ENCODE measurements at regions not wholly inside any gene's neighbourhood (a gene's known extent, or its start where the extent isn't known, plus 50 kb on each side); places are given as distances from the start of the nearest gene placed in this dataset.

DNA sequence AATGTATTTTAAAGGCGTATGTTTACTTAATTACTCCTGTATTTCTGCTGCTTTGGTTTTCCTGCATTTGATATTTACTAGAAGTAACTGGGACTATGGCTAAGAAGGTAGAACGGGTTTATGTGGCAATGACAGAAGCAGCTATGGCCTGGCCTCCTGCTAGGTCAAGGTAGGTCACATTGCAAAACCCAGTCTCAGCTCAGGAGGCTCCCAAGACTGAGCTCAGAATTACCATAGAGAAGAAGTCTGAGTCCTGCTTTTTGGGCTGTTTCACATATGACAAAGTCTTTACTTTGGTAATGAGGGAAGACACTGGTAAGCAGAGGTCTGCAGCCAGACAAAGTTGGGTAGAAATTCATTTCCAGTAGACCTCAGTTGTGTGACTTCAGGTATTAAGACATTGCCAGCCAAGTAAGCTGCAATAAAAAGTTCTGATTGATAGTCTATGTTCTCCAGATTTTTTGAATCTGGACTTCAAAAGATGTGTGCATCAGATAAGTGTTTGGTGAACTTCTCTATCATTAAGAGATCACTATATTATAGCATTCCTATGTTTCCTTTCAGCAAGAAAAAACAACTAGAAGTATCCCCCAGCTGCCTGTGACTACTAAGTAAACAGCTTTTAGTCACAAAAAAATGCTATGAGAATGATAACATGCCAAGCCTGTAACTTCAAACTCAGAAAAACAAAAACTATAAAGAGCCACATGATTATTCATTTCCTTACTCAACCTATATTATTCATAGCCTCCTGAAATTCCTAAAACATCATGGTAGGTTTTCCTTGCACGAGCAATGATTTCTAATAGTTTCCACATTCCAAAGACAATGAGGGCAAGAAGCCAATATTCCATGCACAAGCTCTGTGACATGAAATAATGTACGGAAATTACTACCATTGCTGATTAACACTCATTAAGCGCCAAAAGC lies 312.3 kb downstream of the HAO1 start:
- no peak for DNase-seq (ENCODE audit: low read depth in 2 of 2)

DNA sequence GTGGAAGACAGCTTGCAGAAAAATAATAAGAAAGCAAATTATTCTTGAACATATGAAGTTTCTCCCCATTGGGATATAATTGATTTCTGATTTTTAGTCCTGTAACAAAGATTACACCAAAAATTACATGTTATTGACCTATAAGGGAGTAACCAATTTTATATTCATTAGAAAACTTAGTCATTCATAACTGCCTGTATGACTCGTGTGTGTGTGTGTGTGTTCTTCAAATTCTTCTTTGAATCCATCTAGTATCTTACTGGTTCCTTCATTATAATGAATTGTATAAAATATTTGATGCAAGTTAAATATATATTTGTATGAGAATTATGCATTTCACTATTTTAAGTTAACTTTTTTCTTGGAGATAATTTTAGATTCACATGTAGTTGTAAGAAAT lies 310.4 kb downstream of the HAO1 start:
- DNase-seq (ENCODE audit: low read depth in 2 of 2), result no peak

DNA sequence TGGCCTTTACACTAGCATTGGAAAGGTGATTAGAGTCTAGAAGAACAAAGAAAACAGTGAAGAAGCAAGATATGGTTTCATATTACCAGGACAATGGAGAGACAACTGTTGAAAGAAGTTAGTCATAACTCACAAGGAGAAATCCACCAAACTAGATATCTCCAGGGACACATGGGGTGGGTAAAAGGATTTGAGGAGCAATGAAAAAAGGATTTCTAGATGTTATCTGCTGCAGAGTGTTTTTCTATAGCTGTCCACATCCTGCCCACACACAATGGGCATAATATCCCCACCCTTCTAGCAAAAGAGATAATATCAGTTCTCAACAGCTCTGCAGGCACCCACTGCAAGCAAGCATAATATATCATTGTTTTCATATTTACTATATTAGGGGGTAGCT lies 303.1 kb downstream of the HAO1 start:
- no peak for DNase-seq (ENCODE audit: low read depth in 2 of 2)

DNA sequence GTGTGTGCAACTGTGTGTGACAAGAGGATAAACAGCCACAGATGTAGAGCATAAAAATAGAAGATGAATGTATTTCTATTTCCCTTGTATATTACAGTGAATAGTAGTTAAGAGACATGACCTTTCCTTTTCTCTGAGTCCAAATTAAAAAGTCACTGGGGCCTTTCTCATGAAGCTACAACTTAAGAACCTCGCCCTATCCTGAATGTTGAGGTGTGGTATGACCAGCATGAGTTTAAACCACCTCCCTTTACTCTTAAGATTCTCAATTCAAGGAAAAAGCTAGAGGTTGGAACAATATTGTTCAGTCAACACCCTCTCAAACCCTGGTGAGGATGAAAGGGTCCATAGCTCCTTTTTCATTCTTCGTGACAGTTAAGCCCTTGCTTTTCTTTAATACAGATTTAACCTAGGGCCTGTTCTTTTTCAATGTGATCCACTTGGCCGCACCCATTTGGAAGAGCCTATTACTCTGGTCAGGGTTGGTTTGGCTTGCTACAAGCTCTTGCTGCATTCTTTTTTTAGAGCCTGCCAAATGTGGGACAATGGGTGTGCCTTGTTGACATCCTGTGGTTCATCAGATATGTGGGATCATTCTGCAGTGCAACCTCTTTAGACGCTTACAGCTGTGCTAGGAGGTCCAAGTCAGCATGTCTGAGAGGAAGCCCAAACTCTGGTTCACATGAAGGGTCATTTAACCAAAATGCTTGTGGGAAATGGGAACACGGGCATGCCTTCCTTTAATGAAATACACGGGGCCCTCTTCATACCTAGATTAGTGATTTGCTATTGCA lies 290.0 kb downstream of the HAO1 start:
- no peak for DNase-seq (ENCODE audit: low read depth in 2 of 2)

DNA sequence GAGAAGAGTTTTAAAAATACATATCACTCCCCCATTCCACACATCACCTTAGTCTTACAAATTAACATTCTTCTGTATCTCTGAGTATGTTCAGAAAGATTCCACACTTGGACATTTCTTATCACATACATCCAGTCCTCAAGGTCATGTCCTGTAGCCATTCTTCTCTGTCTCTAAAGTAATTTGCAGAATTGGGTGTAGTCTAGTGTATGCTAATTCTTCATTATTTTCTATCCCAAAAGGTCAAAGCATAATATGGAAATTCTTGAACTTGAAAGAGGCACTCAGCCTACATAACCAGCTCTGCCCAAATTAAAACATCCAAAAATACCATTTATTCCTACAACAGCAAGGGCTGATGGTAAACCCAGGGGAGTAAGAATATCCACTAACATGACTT lies 286.0 kb downstream of the HAO1 start:
- DNase-seq (ENCODE audit: low read depth in 2 of 2), result no peak

DNA sequence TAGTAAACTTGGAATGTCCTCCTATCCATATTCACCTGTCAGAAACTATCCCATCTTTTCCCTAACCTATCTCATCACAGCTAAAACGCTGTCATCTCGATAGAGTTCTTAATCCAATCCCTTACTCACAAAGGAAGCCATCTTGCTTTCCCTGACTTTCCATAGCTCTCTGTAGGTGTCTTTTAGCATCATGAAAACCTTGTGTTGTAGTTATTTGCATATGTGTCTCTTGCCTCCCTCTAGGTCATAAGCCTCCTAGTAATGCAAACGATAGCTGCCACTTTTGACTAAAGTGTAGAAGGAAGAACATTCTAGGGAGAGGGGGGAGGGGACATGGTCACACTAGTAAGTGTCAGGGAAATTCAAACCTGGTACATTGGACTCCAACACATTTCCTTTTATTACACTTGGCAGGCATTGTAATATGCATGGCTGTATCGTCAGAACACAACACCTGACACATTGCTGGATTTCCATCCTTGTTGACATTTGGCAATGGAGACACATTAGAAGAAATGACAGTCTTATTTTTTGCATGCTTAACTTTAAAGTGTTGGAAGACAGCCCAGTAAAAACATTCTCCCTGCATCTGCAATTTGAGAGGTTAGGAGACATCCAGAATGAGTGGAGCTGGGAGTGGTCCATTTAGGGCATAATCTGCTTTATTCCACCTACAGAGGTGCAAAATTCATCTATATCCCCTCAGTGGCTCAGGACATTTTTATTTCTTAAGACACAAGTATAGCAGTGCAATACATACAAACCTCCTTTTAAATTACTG lies 283.4 kb downstream of the HAO1 start:
- no peak for DNase-seq (ENCODE audit: low read depth in 2 of 2)

DNA sequence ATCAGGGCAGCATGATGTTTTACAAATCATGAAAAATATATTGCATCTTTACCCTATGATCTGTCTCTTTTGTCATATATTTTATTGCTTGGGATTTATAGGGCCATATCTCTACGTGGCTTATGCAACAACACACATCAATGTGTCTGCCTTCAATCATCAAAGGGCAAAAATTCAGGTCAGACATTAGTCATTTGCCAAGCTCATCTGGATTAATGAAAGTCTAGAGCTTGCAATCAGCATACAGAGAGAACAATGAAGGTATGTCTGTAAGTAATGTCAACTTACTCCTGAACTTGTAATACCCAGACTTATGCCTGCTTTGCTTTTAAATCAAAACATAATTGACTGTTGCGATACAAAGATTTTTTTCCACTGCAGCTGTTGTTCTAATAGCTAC lies 282.7 kb downstream of the HAO1 start:
- no peak for DNase-seq (ENCODE audit: low read depth in 2 of 2)

DNA sequence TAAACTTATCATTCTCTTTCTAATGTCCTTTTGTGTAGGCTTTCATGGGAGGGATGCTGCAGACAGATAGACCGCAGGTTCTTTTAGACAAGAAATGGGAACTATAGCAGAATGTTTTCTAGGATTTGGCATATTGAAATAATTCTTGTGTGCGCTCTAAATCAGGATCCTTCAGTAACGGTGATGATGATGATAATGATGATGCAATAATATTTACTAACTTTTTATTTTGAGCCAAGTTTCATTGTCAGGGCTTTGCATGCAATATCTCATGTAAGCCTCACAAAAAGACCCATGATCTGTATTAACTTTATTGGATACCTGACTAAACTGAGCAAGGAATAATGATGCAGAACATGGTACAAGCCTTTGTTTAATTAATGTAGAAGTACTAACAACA lies 280.1 kb downstream of the HAO1 start:
- no peak for DNase-seq (ENCODE audit: low read depth in 2 of 2)

DNA sequence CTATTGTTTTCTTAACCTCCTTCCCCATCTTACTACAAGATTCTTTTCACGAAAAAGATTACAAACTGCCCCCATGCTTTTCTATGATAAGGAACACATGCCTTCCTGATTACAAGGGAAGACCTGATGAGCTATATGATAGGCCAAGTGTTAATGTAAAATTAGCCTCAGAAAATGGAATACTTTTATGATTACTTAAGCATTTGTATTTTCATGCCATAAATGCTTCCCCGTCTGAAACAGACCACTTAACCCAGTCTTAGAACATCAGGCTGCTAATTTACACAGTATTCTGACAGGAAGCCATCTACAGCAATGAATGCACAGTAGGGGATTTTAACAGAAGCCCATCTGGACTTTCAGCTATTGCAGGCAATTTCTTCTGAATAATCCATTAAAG lies 274.9 kb downstream of the HAO1 start:
- DNase-seq (ENCODE audit: low read depth in 2 of 2), result no peak

DNA sequence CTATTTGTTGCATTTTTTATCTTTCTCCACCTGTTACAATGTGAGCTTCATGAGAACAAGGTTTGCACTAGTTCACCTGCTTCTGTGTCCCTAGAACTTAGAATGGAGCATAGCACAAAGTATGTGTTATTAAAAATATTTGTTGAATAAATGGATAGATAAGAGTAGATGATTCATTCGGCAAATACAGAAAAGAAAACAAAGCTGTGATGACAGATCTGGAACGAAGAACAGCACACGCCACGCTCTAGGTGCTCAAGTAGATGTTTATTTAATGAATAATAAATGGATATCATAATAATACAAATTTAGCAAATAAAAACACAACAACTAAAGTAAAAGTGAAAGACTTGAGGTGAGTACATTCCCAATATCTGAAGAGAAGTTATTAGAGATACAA lies 273.1 kb downstream of the HAO1 start:
- DNase-seq (ENCODE audit: low read depth in 2 of 2), result no peak

DNA sequence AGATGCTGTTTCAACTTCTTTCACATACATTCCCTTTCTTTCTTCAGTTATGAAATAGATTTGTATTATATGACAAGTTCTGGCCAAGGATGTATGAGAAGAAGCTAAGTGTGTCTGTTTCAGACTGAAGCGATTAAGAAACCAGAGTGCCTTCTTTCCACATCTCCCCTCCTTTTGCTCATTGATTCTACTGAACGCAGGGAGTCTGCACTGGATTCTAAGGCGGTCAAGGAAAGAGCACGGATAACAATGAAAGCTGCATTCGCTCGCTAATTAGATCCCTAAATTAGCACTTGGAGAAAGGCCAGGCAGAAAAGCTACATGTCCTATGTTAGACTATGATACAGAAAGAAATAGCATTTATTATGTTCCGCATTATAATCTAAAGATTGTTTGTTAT lies 267.7 kb downstream of the HAO1 start:
- DNase-seq (ENCODE audit: low read depth in 2 of 2), result no peak

DNA sequence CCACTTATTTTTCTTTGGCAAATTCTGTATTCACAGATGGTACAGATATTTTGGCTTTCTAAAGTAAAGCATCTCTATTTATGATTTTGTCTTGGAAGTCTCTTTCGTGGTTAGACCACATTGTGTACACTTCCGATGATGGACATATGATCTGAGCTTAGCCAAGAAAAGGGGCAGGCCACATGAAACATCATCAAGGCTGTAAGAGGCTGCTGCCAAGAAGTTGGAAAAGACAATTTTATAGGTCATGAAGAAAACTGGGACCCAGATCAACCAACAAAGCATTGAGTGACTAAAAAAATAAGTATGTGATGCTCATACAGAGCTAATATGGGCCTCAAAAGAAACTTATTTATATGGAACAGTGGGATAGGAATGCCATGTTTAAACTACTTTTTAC lies 266.4 kb downstream of the HAO1 start:
- no peak for DNase-seq (ENCODE audit: low read depth in 2 of 2)

DNA sequence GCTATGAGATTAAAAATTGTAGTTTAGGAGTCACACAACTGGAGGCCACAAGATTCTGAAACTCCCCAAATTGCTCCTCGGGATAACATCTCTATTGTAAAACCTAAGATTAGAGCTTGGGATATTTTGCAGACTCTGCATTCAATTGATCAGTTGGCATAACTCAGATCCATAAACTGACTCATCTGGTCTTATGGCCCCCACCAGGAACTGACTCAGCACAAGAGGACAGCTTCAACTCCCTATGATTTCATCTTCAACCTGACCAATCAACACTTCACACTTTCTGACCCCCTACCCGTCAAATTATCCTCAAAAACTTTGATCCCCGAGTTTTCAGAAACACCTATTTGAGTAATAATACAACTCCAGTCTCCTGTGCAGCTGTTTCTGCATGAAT lies 257.3 kb downstream of the HAO1 start:
- no peak for DNase-seq (ENCODE audit: low read depth in 2 of 2)

DNA sequence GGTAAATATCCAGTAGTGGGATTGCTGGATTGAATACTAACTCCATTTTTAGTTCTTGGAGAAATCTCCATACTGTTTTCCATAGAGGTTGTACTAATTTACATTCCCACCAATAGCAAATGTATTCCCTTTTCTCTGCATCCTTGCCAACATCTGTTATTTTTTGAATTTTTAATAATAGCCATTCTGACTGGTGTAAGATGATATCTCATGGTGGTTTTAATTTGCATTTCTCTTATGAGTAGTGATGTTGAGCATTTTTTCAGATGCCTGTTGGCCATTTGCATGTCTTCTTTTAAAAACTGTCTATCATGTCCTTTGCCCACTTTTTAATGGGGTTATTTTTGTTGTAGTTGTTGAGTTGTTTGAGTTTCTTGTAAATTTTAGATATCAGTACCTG lies 253.2 kb downstream of the HAO1 start:
- no peak for DNase-seq (ENCODE audit: low read depth in 2 of 2)

DNA sequence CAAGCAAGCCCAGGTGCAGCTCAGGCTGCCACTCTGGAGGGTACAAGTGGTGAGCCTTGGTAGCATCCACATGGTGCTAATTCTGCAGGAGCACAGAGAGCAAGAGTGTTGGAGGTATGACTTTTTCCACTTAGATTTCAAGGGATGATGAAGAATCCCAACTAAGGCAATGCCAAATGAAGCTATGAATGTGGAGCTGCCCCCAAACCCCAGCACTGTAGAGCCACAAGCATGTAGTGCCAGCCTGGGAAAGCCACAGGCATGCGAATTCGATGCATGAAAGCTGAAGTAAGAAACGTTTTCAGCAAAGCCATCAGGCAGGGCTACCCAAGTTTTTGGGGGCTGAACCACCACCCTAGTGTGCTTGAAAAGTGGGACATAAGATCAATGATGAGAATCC lies 251.1 kb downstream of the HAO1 start:
- no peak for DNase-seq (ENCODE audit: low read depth in 2 of 2)

DNA sequence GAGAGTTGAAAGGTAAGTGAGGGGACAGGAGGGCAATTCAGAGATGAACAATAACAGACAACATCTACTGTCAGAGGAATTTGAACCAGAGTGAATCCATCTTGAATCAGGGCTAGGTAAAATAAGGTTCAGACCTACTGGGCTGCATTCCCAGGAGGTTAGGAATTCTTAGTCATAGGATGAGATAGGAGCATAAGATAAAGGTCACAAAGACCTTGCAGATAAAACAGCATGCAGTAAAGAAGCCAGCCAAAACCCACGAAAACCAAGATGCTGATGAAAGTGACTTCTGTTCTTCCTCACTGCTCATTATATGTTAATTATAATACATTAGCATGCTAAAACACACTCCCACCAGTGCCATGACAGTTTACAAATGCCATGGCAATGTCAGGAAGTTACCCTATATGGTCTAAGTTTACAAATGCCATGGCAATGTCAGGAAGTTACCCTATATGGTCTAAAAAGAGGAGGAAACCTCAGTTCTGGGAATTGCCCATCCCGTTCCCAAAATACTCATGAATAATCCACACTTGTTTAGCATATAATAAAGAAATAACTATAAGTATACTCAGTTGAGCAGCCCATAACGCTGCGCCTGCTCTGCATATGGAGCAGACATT lies 248.5 kb downstream of the HAO1 start:
- DNase-seq (ENCODE audit: low read depth in 2 of 2), result no peak

DNA sequence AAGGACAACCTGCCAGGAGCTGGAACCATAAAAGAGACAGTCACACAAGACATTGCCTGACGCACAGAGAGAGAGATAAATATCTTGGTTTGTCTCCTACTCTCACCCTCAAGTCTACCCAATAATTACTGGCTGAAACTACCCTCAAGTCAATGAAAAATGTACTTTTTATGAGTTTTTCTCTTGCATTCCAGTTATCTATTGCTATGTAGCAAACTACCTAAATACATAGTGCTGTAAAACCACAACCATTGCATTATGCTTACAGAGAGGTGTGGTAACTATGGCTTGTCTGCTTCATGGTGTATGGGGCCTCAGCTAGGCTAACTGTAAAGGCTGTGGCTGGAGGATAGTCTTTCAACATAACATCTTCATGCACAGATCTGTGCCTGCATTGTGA lies 247.8 kb downstream of the HAO1 start:
- no peak for DNase-seq (ENCODE audit: low read depth in 2 of 2)

DNA sequence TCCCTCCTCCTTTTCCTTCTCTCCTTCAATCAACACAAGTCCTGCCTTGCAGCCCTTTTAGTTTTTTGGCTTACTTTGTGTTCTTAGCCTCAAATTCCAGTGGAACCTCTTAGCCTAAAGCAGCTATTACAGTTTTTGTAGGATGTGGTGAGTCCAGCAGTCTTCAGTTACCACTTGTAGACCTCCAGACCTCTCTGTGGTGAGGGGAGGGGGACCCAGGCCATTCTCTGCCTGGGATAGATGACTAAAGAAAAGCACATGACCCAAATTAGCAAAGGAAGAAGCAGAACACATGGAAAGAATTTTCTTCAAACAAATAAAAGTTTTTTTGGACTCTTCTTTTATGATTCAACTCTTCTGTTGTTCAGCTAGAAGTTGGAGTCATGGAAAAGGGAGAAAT lies 246.5 kb downstream of the HAO1 start:
- no peak for DNase-seq (ENCODE audit: low read depth in 2 of 2)

DNA sequence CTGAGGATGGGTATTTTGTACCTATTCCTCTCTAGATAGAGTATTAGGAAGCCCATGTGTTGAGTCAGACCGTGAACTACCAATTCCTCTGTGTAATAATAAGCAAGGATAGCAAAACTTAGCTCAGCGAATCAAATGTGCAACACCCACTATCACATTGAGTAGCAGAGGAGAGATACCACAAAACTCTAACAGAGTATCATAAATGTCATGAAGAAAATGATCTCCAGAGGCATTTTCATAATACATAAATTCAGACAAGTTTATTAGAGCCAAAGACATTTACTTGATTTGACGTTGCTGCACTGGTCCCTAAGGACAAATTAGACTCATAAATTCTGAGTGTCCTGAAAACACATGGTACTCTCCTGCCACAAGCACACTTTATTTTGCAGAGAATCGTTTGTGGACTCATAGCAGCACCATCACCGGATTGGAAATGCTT lies 245.2 kb downstream of the HAO1 start:
- no peak for DNase-seq (ENCODE audit: low read depth in 2 of 2)

DNA sequence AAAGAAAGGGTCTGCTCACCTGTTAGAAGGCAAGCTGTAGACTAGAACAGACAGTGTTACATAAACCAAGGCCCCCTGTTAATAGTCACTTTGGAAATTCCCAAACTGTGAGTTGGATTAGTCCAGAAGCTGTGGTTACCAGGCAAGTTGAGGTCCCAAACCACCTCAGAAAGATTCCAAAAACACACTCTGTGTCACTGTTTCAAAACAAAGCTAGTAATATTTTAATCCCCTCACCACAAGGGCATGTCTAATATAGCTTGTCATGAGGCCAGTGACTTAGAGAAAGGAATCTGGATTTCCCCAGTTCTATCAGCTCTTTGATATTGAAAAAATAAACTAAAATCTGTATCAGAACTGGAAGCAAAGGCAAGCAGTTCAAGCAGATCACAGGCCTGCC lies 244.6 kb downstream of the HAO1 start:
- no peak for DNase-seq (ENCODE audit: low read depth in 2 of 2)

DNA sequence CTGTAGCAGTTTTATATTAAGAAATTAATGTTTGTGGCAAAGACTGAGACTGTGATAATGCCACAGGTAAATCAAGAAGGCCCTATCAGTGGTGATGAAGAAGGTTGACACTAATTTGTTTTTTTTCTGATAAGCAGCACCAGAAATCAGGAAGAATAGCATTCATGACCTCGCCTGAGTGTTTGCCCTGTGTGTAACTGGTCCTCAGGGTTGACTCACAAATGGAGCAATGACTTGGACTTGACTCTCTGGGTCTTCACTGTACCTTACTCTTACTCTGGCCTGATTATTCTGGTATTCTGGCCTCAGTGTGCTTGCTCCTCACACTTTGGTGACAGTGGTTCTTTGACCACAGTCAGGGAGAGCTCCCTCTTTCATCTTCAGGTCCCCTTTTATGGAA lies 243.9 kb downstream of the HAO1 start:
- no peak for DNase-seq (ENCODE audit: low read depth in 2 of 2)

DNA sequence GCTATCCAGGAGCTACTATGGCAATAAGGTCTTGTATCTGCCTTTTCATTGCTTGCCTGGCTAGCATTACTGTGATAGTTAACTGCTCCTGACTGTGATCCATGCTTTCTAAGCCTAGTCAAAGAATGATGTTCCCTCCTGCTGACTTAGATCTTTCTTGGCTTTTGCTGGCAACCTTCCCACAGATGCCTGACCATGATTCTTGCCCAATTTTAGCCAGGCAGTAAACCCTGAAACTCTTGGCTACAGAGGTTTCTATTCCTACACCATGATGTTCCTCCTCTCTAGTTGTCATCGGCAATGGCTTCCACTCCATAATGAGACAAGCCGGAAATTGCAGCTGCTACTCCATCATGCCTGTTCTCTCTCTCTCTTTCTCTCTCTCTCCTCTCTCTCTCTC lies 238.1 kb downstream of the HAO1 start:
- DNase-seq (ENCODE audit: low read depth in 2 of 2), result no peak

Measured in stimulated activated CD4-positive, alpha-beta T cell treated with anti-CD3 and anti-CD28 coated beads, Interleukin-12 subunit alpha, Interleukin-12 subunit beta, amount 100 ng/mL, for 24 hours (primary cell).